ENCODE measurements at regions not wholly inside any gene's neighbourhood (a gene's known extent, or its start where the extent isn't known, plus 50 kb on each side); places are given as distances from the start of the nearest gene placed in this dataset.
A peak's percentile ranks its signal among the peaks of the same experiment; 100 is the strongest.

DNA sequence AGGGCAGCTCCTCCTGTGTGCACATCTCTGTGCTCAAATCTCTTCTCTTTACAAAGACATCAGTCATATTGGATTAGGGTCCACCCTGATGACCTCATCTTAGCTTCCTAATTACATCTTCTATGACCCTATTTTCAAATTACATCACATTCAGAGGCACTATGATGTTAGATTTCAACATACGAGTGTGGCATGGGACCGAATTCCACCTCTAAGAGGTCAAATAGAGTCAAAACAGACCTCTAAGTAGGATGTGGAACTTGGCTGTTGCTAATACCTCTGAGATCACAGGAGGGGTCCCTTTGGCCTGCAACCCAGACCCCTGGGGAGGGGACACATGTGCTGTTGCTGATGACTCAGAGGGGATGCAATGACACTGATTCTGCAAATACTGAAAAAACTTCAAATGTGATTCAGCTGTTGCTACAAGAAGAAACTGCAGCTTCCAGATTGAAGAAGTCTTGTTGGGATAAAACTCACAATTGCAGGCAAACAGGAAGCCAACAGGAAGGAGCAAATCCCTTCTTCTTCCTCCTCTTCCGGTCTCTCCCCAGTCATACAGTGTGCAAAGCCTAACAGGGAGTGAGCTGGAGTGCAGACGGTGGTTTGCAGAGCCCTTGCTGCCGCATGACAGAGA, 216.2 kb downstream of the MYLK4 start:
- no peak for DNase-seq

DNA sequence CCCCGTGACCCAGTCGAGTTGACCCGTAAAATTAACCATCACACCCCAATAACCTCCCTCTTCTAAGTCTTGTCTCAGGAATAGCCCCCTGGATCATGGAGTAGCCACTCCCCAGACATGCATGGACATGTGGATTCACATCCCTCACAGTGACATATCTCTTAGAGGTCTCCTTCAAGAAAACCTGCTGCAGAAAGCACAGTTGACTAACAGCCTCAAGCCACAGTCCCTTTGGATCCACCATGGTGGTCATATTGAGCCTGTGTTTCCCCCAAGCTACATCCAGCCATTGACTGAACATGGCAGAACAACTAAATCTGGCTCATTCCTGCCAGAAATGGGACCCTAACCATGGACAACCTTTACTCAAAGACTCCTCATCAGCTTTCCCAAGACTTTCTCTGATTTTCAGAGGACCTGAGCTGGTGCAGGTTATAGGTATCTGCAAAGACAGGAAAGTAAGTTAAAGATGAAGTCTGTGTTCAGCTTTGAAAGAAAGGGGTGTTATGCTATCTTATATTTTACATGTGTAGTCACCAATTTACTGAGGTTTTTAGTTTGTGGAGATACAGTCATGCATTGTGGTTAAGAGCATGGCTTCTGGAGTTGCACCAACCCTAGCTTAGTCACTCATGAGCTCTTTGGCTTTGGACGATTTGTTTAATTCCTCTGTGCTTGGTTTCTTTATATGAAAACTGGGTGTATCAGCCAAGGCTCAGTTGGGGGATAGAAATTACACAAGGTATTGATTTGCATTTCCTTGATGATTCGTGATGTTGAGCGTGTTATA, 219.1 kb downstream of the MYLK4 start:
- DNase-seq, result no peak

- no peak for DNase-seq
Observed at GRCh38 chr6:2529211-2529719, 221.5 kb downstream of the MYLK4 start.

- no peak for DNase-seq
Observed at GRCh38 chr6:2528156-2528555, 222.6 kb downstream of the MYLK4 start.

DNA sequence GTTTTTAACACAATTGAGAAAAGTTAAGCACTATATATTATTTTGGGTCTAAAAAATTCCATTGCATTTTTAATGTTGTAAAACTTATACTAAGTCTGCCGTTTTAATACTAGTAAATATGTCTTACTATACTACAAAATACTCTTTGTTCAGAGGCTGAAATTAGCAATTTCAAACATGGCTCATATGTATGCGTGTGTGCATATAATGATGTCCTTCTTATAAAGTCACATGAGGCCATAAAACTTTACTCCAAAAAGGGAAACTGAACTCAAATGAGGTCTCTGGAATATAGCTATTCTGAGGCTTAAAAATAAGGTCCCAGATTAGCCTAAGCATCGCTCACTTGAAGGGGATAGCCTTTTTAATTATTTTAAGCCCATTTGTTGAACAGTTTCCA, 224.0 kb downstream of the MYLK4 start:
- no peak for DNase-seq

- peak; percentile 38 for DNase-seq
Observed at GRCh38 chr6:2524090-2524489, 226.6 kb downstream of the MYLK4 start.

DNA sequence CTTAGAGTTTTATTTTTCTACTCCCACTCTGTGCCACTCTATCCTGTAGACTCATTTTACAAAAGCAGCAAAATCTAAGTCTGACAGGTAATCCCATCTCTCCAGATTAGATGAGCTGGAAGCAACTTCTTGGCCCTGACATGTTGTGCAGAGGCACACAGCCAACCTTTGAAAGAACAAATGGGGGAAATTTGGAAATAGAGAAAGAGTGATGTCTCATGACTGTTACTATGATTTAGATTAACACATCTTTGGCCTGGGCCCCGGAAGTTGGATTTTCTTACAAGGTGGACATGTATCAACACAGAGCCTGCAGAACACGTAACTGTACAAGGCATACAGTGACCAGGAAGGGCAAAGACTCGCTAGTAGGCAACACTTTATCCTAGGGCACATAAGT, 227.7 kb downstream of the MYLK4 start:
- DNase-seq, result no peak

- no peak for DNase-seq
Observed at GRCh38 chr6:2522521-2522920, 228.2 kb downstream of the MYLK4 start.

DNA sequence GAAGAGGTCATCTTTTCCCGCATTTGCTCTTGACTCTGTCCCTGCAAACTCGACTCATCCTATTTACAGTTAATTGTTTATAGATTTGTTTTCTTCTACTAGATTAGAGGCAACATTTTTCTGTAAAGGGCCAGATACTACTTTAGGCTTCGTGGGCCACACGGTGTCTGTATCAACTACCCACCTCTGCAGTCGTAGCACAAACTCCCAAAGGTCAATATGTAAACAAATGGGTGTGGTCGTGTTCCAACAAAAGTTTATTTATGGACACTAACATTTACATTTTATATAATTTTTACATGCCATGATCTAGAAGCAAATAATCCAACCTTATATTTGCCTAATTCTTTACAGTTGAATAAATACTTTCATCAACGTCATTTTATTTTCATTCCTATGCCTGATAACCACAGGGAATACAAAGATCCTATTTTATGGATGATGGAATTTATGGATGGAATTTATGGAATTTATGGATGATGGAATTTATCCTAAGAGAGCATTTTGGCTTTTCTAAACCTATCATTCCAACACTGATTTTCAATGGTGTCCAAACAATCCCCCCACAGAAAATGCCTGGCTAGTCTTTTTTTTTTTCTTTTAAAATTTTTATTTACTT, 232.8 kb downstream of the MYLK4 start:
- no peak for DNase-seq

GRCh38 chr6:2517401-2517800, 233.3 kb downstream of the MYLK4 start:
- no peak for DNase-seq

DNA sequence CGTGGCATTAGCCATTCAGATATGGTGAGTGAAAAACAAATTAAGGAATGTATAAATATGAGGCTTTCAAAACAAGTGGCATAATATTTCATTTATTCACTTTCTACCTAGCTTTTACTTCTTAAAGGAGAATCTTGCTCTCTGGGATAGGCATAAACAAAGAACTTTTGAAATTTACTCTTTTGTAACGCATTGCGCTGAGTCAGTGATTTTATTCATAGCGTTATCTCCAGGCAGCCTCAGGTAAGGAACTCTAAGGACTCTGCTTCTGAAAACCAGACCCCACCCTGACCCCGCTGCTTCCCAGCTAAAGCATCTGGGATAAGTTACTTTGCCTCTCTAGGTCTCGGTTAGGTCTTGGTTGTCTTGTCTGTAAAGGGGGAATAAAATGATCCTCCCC, 234.7 kb downstream of the MYLK4 start:
- no peak for DNase-seq

- no peak for DNase-seq
Observed at GRCh38 chr6:2514965-2515543, 235.7 kb downstream of the MYLK4 start.

DNA sequence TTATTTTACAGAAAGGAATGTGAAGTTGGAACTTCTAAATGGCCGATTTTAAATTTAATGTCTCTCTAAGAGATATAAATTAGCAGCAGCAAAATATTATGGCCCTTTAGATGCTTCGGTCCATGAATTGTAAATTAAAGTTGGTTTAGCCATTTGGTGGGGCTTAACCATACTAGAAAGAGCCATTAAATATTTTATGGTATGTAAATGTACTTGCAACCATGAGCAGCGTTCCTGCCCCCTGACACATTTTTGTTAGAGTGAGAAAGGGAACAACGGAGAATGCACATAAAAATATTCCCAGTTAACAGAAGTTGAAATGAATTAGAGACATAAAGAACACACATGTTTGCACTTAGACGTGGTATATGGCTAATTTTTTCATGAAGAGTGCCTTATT, 237.9 kb downstream of the MYLK4 start:
- no peak for DNase-seq

GRCh38 chr6:2510316-2510715, 240.4 kb downstream of the MYLK4 start:
- DNase-seq, result no peak

DNA sequence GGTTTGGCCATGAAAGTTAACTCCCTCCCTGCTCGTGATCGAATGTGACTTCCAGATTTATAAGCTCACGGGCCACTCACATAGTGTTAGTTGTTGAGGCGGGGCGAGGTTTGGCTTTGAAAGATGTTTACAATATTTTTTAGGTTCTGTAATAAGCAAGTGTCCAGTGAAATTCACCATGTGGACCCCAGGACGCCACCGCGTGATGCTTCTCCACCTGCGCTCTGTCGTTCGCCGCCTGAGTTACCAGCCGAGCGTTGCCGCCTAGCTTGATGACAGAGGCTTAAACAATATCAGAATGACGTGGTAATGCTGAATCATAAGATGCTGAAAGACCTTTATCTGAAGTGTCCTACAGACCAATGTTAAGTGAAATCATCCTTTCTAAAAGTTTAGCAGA, 241.0 kb downstream of the MYLK4 start:
- DNase-seq, result no peak

GRCh38 chr6:2508071-2508470, 242.7 kb downstream of the MYLK4 start:
- DNase-seq, result no peak

DNA sequence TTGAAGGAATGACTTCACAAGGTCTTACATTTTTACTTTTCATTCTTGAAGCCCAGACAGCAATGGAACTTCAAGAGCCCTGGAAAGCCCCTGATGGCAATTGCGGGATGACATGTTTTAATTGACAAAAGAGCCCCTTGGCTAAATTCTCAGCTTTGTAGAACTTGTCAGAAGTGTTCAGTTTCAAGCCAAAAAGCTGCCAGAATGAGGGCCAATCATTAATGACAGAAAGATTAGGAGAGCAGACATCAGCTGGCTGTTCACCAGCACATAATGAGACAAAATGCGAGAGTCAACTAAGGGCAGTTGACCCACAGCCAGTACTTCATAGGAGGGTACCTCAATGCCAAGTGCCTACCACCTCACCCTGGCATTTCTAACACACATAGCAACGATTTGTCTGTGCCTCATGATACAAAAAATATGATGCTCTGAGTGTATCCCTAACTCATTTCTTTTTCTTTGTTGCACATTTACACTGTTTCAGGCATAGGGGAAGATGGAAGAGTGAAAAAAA, 243.1 kb downstream of the MYLK4 start:
- DNase-seq, result no peak

- DNase-seq, result no peak
Observed at GRCh38 chr6:2507016-2507415, 243.7 kb downstream of the MYLK4 start.

- peak; percentile 38 for DNase-seq
Observed at GRCh38 chr6:2505624-2506023, 245.1 kb downstream of the MYLK4 start.

GRCh38 chr6:2504495-2505064, 246.1 kb downstream of the MYLK4 start:
- no peak for DNase-seq

DNA sequence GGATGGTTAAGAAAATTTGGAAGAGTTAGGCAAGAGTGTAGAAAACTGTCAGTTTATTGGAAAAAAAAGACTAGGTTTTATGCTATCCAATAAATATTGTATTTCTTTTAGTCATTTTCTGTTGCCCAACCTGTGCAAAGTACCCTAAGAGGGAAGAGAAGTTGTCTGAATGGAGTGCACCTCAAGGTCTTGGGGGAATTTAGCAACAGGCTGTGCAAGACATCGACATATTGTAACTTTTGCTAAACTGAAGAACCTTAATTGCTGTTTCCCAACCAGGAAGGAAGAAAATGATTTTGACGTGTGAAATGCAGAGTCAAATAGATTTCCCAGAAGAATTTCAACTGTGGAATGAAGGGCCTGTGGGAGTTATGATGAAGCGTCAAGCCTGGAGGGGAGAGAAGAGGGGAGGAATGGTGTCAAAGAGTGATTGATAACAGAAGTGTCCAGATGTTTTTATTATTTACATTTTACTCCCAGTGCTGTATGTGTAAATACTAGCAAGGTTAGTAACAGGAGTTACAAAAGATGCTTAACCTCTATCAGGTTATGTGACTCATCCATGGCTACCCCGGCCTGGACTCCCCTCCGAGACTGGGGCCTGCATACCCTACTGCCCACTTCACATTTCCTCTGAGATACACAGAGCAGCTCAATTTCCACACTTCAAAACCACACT, 246.8 kb downstream of the MYLK4 start:
- DNase-seq, result no peak

GRCh38 chr6:2502998-2503674, 247.6 kb downstream of the MYLK4 start:
- no peak for DNase-seq

Measured in NCI-H82 (cell line).